Trophoblast cell (in vitro differentiated cells and primary cell): ENCODE measurements at regions not wholly inside any gene's neighbourhood (a gene's known extent, or its start where the extent isn't known, plus 50 kb on each side); places are given as distances from the start of the nearest gene placed in this dataset.

Experiments used
- DNase-seq, 2 donors: peaks; one replicate each; pipeline ENCODE4 v3.0.0-alpha.2; 2016
- H2AFZ ChIP-seq: 2 replicates; pipeline ENCODE4 v1.6.1; 2013; ENCODE audit warnings: low read length, moderate library complexity, mild to moderate bottlenecking; ENCODE audit not compliant: insufficient read depth, poor library complexity
- H2AK5ac ChIP-seq: 2 replicates; pipeline ENCODE4 v1.6.1; 2013; ENCODE audit warnings: mild to moderate bottlenecking, low read length
- H2BK120ac ChIP-seq: 2 replicates; pipeline ENCODE4 v1.6.1; 2013; ENCODE audit warnings: low read length, mild to moderate bottlenecking, moderate library complexity; ENCODE audit not compliant: insufficient read depth, poor library complexity
- H2BK12ac ChIP-seq: 2 replicates; pipeline ENCODE4 v1.6.1; 2013; ENCODE audit warnings: mild to moderate bottlenecking, low read length, moderate library complexity
- H2BK5ac ChIP-seq: 2 replicates; pipeline ENCODE4 v1.6.1; 2013; ENCODE audit warnings: low read length, low read depth, moderate library complexity, mild to moderate bottlenecking; ENCODE audit not compliant: poor library complexity
- H3K14ac ChIP-seq: 2 replicates; pipeline ENCODE4 v1.6.1; 2013; ENCODE audit warnings: mild to moderate bottlenecking, low read length
- H3K18ac ChIP-seq: 2 replicates; pipeline ENCODE4 v1.6.1; 2013; ENCODE audit warnings: mild to moderate bottlenecking, low read length
- H3K23ac ChIP-seq: 2 replicates; pipeline ENCODE4 v1.6.1; 2013; ENCODE audit warnings: low read length
- H3K27ac ChIP-seq: 2 replicates; pipeline ENCODE4 v1.5.1; 2013; ENCODE audit warnings: low read depth, mild to moderate bottlenecking, inconsistent platforms, low read length, moderate library complexity
- H3K27me3 ChIP-seq: 2 replicates; pipeline ENCODE4 v1.6.1; 2013; ENCODE audit warnings: inconsistent platforms, mild to moderate bottlenecking, low read length, moderate library complexity; ENCODE audit not compliant: insufficient read depth
- H3K36me3 ChIP-seq, 2 experiments: 1 replicate in 1 of 2; 2 replicates in 1 of 2; pipeline ENCODE4 v1.6.1; 2013; ENCODE audit warnings: low read length in 2 of 2, mild to moderate bottlenecking in 2 of 2, moderate library complexity in 1 of 2; ENCODE audit not compliant: insufficient read depth in 2 of 2, control insufficient read depth in 1 of 2
- H3K4ac ChIP-seq: 2 replicates; pipeline ENCODE4 v1.6.1; 2013; ENCODE audit warnings: low read depth, mild to moderate bottlenecking, low read length, moderate library complexity
- H3K4me1 ChIP-seq, 2 experiments: 1 replicate in 1 of 2; 2 replicates in 1 of 2; pipeline ENCODE4 v1.6.1; 2013; ENCODE audit warnings: low read length in 2 of 2, mild to moderate bottlenecking in 2 of 2, moderate library complexity in 1 of 2; ENCODE audit not compliant: insufficient read depth in 2 of 2, control insufficient read depth in 1 of 2
- H3K4me2 ChIP-seq: 2 replicates; pipeline ENCODE4 v1.6.1; 2013; ENCODE audit warnings: inconsistent platforms, mild to moderate bottlenecking, low read length, moderate library complexity
- H3K4me3 ChIP-seq: 2 replicates; pipeline ENCODE4 v1.5.1; 2013; ENCODE audit warnings: mild to moderate bottlenecking, low read depth, low read length, inconsistent platforms
- H3K79me1 ChIP-seq: one replicate; pipeline ENCODE4 v1.6.1; 2013; ENCODE audit warnings: low read length
- H3K79me2 ChIP-seq: 2 replicates; pipeline ENCODE4 v1.6.1; 2013; ENCODE audit warnings: low read length, mild to moderate bottlenecking; ENCODE audit not compliant: control insufficient read depth, insufficient read depth, poor library complexity
- H3K9ac ChIP-seq: 2 replicates; pipeline ENCODE4 v1.6.1; 2013; ENCODE audit warnings: mild to moderate bottlenecking, low read length
- H3K9me3 ChIP-seq: 2 replicates; pipeline ENCODE4 v1.6.1; 2013; ENCODE audit warnings: low read depth, mild to moderate bottlenecking, control low read depth, inconsistent platforms, low read length; ENCODE audit not compliant: insufficient read depth
- H4K12ac ChIP-seq: 2 replicates; pipeline ENCODE4 v1.6.1; 2013; ENCODE audit warnings: low read depth, mild to moderate bottlenecking, low read length, moderate library complexity
- H4K8ac ChIP-seq: 2 replicates; pipeline ENCODE4 v1.6.1; 2013; ENCODE audit warnings: low read depth, mild to moderate bottlenecking, low read length, moderate library complexity
- H4K91ac ChIP-seq: one replicate; pipeline ENCODE4 v1.6.1; 2013; ENCODE audit warnings: low read depth, mild to moderate bottlenecking, low read length, moderate library complexity
- WGBS: extraction: QIAGEN DNeasy Blood & Tissue Kit; methylation state at CpG from one replicate; pipeline ENCODE4 v1.1.7; 2013; ENCODE audit warnings: missing lambda C conversion rate; ENCODE audit not compliant: insufficient read length, insufficient coverage; ENCODE audit errors: extremely low coverage; 5-methylcytosine and 5-hydroxymethylcytosine counted together

GRCh38 chr7:41574377-41574776 lies 128.5 kb downstream of the INHBA start:
- no peaks in the 10 kb centered on the region for H3K9me3 ChIP-seq
- H3K79me1 ChIP-seq = no peaks in the 10 kb centered on the region
- no peak overlapping the region for H2AFZ ChIP-seq
- no peak overlapping the region for H2BK120ac ChIP-seq
- no peak overlapping the region for H3K18ac ChIP-seq
- H3K27ac ChIP-seq = no peak overlapping the region
- no peaks in the 10 kb centered on the region for H3K36me3 ChIP-seq
- no peak overlapping the region for H3K14ac ChIP-seq
- no peak overlapping the region for H3K4ac ChIP-seq
- no peak overlapping the region for H3K9ac ChIP-seq
- H3K4me3 ChIP-seq = no peak overlapping the region
- no peaks in the 10 kb centered on the region for H3K79me2 ChIP-seq
- H4K8ac ChIP-seq = no peak overlapping the region
- no peak overlapping the region for H4K91ac ChIP-seq
- H3K4me2 ChIP-seq = no peak overlapping the region
- H2BK12ac ChIP-seq = no peak overlapping the region
- H3K27me3 ChIP-seq = no peaks in the 10 kb centered on the region
- H4K12ac ChIP-seq = no peak overlapping the region
- peaks cover 0 to 2% of the 10 kb centered on the region in 2 experiments for H3K4me1 ChIP-seq
- H2BK5ac ChIP-seq = no peak overlapping the region
- no peak overlapping the region for H3K23ac ChIP-seq
- DNase-seq = no peak
- H2AK5ac ChIP-seq = no peak overlapping the region

GRCh38 chr7:41573862-41574261 lies 129.0 kb downstream of the INHBA start:
- Histone ChIP-seq H3K27me3 (no peaks in the 10 kb centered on the region), H2BK5ac (no peak overlapping the region), H3K4me2 (no peak overlapping the region), H4K12ac (no peak overlapping the region), H3K9me3 (no peaks in the 10 kb centered on the region), H3K4me1 (peaks cover 0 to 2% of the 10 kb centered on the region in 2 experiments), H3K18ac (no peak overlapping the region), H3K36me3 (no peaks in the 10 kb centered on the region), H4K8ac (no peak overlapping the region), H3K9ac (no peak overlapping the region), H3K27ac (no peak overlapping the region), H4K91ac (no peak overlapping the region), H3K4me3 (no peak overlapping the region), H2BK120ac (no peak overlapping the region), H3K4ac (no peak overlapping the region), H2AK5ac (no peak overlapping the region), H3K79me2 (no peaks in the 10 kb centered on the region), H2AFZ (no peak overlapping the region), H3K23ac (no peak overlapping the region), H3K14ac (no peak overlapping the region), H2BK12ac (no peak overlapping the region), H3K79me1 (no peaks in the 10 kb centered on the region)
- no peak for DNase-seq
- WGBS = no CpG with 5 or more reads among the region's 1 CpG

DNA sequence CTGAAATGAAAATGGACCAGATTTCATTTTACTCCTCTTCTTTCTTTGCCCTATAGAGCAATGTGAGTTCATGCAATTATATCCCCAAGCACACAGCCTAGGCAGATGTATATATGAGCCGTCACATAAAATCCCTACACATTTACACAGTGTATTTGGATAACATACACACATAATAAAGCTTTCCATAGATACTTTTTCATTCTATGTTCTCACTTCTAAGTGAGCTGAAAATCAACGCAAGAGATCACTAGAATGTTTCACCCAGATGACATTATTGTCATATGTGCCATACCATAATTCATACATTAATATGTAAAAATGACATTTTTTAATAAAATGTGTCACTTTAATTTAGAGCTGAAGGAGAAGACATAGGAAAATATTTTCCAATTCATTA lies 129.4 kb downstream of the INHBA start:
- Histone ChIP-seq H4K8ac (no peak overlapping the region), H3K9ac (no peak overlapping the region), H3K9me3 (no peaks in the 10 kb centered on the region), H3K4me2 (no peak overlapping the region), H3K4me1 (peaks cover 0 to 2% of the 10 kb centered on the region in 2 experiments), H3K18ac (no peak overlapping the region), H4K91ac (no peak overlapping the region), H3K4me3 (no peak overlapping the region), H4K12ac (no peak overlapping the region), H3K79me1 (no peaks in the 10 kb centered on the region), H3K27ac (no peak overlapping the region), H3K4ac (no peak overlapping the region), H3K36me3 (no peaks in the 10 kb centered on the region), H2BK5ac (no peak overlapping the region), H2AK5ac (no peak overlapping the region), H3K14ac (no peak overlapping the region), H3K79me2 (no peaks in the 10 kb centered on the region), H3K27me3 (no peaks in the 10 kb centered on the region), H3K23ac (no peak overlapping the region), H2AFZ (no peak overlapping the region), H2BK120ac (no peak overlapping the region), H2BK12ac (no peak overlapping the region)
- WGBS = no CpG with 5 or more reads among the region's 2 CpGs
- DNase-seq = no peak

DNA sequence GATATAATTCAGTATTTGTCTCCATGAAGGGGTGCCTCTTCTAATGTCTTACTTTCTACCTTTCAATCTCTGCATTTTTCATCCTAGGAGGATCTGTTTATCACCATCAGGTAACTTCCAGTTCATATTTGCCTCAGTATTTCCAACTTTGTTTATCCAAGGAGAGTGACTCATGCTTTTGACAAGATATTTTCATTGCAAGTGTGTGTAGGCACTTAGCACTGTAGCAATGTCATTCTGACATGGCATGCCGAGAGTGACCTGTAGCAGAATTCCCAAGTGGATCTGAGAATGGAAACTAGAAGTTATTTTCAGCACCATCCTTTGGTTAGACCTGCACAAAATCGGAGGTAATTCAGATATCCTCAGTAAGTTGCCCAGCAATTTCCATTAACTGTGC lies 129.9 kb downstream of the INHBA start:
- WGBS = no CpG with 5 or more reads among the region's 2 CpGs
- H3K4me1 ChIP-seq = peaks cover 0 to 2% of the 10 kb centered on the region in 2 experiments

More for the DNA sequence above, 129.9 kb downstream of the INHBA start:
- Histone ChIP-seq H4K91ac (no peak overlapping the region), H4K12ac (no peak overlapping the region), H2AFZ (no peak overlapping the region), H2BK12ac (no peak overlapping the region), H3K27me3 (no peaks in the 10 kb centered on the region), H3K36me3 (no peaks in the 10 kb centered on the region), H3K79me1 (no peaks in the 10 kb centered on the region), H2BK5ac (no peak overlapping the region), H3K18ac (no peak overlapping the region), H3K14ac (no peak overlapping the region), H2AK5ac (no peak overlapping the region), H3K23ac (no peak overlapping the region), H3K9ac (no peak overlapping the region), H3K4me2 (no peak overlapping the region), H3K4ac (no peak overlapping the region), H4K8ac (no peak overlapping the region), H3K79me2 (no peaks in the 10 kb centered on the region), H3K27ac (no peak overlapping the region), H2BK120ac (no peak overlapping the region), H3K9me3 (no peaks in the 10 kb centered on the region), H3K4me3 (no peak overlapping the region)
- peak in 1 of 2 donors; percentile 64 for DNase-seq
